VCaP (cell line): ENCODE measurements at regions not wholly inside any gene's neighbourhood (a gene's known extent, or its start where the extent isn't known, plus 50 kb on each side); places are given as distances from the start of the nearest gene placed in this dataset.

ENCODE experiments used
- H3K27ac ChIP-seq: fragments of 450-650 bp; 2 replicates; pipeline ENCODE4 v1.5.1; 2017
- TF ChIP-seq, protein P1 (sequence below): fragments of 450-650 bp; conservative IDR thresholded peaks from 2 replicates; pipeline ENCODE4 v1.5.1; 2017; ENCODE audit warnings: mild to moderate bottlenecking, moderate library complexity

DNA sequence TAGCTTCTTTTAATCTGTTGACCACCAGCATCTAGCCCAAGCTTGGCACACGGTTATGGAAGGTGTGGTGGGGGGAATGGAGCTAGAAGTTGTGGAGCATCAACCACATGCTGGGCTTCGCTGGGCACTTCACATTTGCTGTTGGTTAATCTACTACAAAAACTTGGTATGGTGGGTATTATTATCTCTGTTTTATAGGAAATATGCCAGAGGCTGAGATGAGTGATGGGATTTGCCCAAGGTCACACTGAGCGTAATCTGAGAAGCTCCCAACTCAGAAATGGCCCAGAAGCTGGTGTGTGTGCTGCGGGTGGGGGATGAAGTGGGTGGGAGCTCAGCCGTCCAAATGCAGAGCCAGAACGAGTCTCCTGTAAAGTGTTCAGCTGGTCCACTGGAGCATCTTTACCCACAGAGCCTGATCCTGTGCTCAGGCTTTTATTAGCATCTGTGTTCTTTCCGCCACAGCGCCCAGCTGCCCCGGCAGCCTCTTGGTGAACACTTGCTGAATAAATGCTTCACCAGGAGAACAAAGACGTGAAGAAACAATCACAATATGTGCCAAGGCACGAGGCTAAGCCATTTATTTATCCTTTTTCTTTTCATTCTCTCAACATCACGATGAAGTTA lies 98.6 kb upstream of the JUN start:
- TF ChIP-seq, protein P1, sequence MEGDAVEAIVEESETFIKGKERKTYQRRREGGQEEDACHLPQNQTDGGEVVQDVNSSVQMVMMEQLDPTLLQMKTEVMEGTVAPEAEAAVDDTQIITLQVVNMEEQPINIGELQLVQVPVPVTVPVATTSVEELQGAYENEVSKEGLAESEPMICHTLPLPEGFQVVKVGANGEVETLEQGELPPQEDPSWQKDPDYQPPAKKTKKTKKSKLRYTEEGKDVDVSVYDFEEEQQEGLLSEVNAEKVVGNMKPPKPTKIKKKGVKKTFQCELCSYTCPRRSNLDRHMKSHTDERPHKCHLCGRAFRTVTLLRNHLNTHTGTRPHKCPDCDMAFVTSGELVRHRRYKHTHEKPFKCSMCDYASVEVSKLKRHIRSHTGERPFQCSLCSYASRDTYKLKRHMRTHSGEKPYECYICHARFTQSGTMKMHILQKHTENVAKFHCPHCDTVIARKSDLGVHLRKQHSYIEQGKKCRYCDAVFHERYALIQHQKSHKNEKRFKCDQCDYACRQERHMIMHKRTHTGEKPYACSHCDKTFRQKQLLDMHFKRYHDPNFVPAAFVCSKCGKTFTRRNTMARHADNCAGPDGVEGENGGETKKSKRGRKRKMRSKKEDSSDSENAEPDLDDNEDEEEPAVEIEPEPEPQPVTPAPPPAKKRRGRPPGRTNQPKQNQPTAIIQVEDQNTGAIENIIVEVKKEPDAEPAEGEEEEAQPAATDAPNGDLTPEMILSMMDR: no peak
- H3K27ac ChIP-seq: peak overlapping the region; percentile 29; the same call in 1 of the 2 replicates

DNA sequence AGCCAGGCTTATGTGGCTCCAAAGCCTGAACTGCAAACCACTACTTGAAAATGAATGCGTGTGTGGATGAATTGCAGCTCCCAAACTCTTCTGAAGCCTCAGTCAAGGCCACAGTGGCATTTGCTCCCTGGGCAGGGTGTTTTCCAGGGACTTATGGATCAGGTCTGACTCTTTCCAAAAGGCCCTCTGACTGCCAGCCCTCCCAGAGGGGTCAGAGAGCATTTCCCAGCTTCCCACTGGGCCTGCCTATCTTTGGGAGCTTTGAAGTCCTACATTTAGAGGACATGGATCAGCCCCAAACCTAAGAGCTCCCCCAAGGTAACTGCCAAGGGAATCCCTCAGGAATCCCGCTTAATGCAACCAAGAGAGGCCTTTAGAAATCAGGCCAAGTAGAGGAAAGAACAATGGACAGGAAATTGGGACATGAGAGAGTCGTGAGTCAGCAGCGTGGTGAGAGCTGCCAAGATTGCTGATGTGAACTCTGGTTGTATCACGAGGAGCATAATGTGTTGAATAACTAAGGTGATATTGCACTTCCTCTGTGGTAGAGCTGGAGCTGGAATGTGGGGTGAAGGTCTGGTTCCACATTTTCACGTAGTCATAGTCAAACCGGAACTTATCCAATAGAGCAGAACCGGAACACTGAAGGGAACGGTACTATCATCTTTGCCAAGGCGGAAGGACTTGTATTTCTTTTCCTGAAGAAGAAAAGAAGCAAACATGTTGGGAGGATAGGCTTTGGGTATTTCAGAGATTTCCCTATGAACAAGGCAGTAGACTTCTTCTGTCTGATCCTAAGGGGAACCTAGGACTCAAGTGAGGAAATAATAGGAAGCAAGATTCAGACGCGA lies 99.4 kb upstream of the JUN start:
- peak overlapping the region; percentile 96; the same call in 1 of the 2 replicates for H3K27ac ChIP-seq
- TF ChIP-seq, protein P1: no peak

DNA sequence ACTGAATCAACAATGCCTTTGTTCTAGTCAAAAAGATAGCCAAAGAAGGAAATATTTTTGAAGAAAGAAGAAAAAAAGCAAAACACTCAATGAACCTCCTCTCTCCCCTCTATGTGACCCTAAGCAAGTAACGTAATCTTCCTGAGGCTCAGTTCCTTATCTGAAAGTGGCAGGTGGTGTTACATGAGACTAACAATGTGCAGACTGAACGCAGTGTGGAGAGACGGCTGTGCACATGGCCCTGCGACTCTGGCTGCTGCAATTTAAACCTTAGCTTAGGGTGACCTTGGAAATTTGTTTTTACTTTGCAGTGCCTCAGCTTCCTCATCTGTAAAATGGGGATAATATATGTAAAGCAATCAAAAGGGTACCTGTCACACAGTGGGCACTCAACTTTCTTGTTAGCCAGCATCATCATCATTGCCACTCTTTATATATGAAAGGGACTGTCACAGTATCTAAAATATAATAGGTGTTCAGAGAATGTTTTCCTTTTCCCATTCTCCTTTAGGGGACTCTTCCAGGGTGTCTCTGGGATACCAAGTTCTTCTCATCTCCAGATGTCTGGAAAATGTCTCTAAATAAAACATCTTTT lies 100.1 kb upstream of the JUN start:
- TF ChIP-seq, protein P1: no peak
- H3K27ac ChIP-seq: peak overlapping the region; percentile 96

DNA sequence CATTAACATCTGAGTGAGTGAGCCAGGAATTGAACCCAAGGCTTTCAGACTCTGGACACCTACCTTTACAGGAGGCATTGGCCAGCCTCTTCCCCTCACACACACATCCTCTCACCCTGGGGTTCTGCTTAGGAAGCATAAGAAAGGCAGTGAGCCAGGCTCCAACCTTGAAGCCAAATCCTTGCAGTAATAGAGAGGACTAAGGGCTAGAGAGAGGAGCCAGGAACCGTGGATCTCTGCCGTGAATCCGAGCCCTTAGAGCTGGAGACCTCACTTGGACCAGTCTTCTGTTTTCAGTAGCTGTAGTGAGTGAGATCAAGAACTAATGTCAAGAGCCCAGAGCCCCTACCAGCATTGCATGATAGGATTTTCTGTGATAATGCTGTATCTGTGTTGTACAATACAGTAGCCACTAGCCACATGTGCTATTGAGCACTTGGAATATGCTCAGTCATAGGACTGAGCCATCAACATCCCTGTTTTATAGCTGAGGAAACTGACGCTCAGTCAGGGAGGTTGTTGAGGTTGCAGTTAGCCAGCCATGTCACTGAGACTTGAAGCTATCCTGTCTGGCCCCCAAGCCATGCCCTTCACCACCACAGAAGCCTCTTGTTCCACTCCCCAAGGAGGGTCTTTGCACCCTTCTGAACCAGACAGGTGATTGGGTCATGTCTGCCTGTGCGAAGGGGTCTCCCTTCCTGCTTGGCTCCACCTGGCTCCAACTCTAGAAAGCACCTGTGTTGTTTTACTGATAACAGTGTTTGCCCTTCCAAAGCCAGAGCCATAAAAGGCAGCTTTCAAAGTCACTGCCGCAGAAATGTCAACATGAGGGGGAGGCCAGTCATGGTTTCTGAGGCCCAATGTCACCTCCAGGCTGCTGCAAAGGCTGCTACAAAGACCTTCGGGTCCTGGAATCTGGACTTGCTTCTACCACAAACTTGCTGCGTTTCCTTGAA lies 101.1 kb upstream of the JUN start:
- TF ChIP-seq, protein P1: no peak
- H3K27ac ChIP-seq: peak overlapping the region; percentile 96

DNA sequence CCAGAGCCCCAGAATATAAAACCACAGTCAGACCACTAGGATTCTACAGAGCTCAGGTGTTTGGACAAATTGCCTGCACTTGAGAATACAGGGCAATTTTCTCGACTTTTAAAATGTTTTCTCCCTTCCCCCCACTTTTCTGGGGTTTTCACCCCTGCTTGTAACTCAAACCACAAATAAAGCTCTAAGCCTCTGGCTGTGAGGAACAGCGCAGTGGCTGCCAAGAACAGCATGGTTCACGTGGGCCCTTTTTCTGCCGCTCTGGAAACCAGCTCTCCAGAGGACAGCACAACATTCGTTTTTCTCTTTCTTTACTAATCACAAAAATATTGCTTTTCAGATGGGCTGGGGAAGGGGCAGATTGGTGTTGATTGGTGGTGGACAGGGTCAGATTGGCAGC lies 102.2 kb upstream of the JUN start:
- H3K27ac ChIP-seq: peak overlapping the region; percentile 96
- TF ChIP-seq, protein P1: no peak

DNA sequence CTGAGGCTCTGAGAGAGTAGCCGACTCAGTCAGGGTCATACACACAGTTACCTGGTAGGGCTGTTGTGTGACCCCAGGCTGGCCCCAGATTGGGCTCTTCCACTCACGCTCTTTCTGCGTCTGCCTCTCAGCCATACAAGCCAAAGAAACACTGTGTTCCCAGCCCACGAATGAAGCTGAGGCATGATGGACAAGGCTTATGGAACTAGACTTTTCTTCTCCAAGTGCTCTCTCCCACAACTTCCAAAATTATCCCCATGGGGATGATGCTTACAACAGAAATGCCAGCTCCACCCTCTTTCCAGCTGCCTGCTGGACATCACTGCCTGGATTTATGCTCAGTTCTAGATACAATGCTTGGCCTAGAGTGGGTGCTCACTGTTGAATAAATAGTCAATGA lies 102.8 kb upstream of the JUN start:
- TF ChIP-seq, protein P1: no peak
- peak overlapping the region; percentile 96 for H3K27ac ChIP-seq
